ENCODE measurements at regions not wholly inside any gene's neighbourhood (a gene's known extent, or its start where the extent isn't known, plus 50 kb on each side); places are given as distances from the start of the nearest gene placed in this dataset.

- Mint-ChIP-seq H3K4me1 (ENCODE audit: low read depth) (no peaks in the 10 kb centered on the region), H3K27ac (no peak overlapping the region)
Observed at GRCh38 chr11:15748132-15748531, 608.2 kb downstream of the SOX6 start.

GRCh38 chr11:15748741-15749140 lies 607.6 kb downstream of the SOX6 start:
- H3K27ac Mint-ChIP-seq: no peak overlapping the region
- no peaks in the 10 kb centered on the region for H3K36me3 Mint-ChIP-seq (ENCODE audit: low read depth)
- H3K9me3 Mint-ChIP-seq: no peaks in the 10 kb centered on the region
- H3K4me3 Mint-ChIP-seq: no peak overlapping the region
- no peak for DNase-seq (ENCODE audit: low spot score)
- no peaks in the 10 kb centered on the region for H3K4me1 Mint-ChIP-seq (ENCODE audit: low read depth)
- H3K27me3 Mint-ChIP-seq (ENCODE audit: low read depth): no peaks in the 10 kb centered on the region

More at GRCh38 chr11:15748132-15748531, 608.2 kb downstream of the SOX6 start:
- Mint-ChIP-seq H3K27me3 (ENCODE audit: low read depth) (no peaks in the 10 kb centered on the region), H3K4me3 (no peak overlapping the region), H3K9me3 (no peaks in the 10 kb centered on the region), H3K36me3 (ENCODE audit: low read depth) (no peaks in the 10 kb centered on the region)
- DNase-seq (ENCODE audit: low spot score): no peak

- H3K4me1 Mint-ChIP-seq (ENCODE audit: low read depth): no peaks in the 10 kb centered on the region
- no peak for DNase-seq (ENCODE audit: low spot score)
- H3K4me3 Mint-ChIP-seq: no peak overlapping the region
- H3K9me3 Mint-ChIP-seq: peaks cover 10% of the 10 kb centered on the region
- no peaks in the 10 kb centered on the region for H3K27me3 Mint-ChIP-seq (ENCODE audit: low read depth)
- no peak overlapping the region for H3K27ac Mint-ChIP-seq
- H3K36me3 Mint-ChIP-seq (ENCODE audit: low read depth): no peaks in the 10 kb centered on the region
Observed at GRCh38 chr11:15750535-15751308, 605.6 kb downstream of the SOX6 start.

GRCh38 chr11:15754221-15754620 lies 602.1 kb downstream of the SOX6 start:
- Mint-ChIP-seq H3K27ac (no peak overlapping the region), H3K36me3 (ENCODE audit: low read depth) (no peaks in the 10 kb centered on the region), H3K9me3 (peaks cover 10% of the 10 kb centered on the region), H3K4me3 (no peak overlapping the region), H3K27me3 (ENCODE audit: low read depth) (no peaks in the 10 kb centered on the region), H3K4me1 (ENCODE audit: low read depth) (no peaks in the 10 kb centered on the region)
- no peak for DNase-seq (ENCODE audit: low spot score)

- Mint-ChIP-seq H3K4me3 (no peak overlapping the region), H3K4me1 (ENCODE audit: low read depth) (no peaks in the 10 kb centered on the region), H3K9me3 (peaks cover 10% of the 10 kb centered on the region), H3K27me3 (ENCODE audit: low read depth) (no peaks in the 10 kb centered on the region), H3K27ac (no peak overlapping the region), H3K36me3 (ENCODE audit: low read depth) (no peaks in the 10 kb centered on the region)
- no peak for DNase-seq (ENCODE audit: low spot score)
Observed at GRCh38 chr11:15757048-15757698, 599.2 kb downstream of the SOX6 start.

- Mint-ChIP-seq H3K27me3 (ENCODE audit: low read depth) (no peaks in the 10 kb centered on the region), H3K9me3 (peaks cover 9% of the 10 kb centered on the region), H3K4me1 (ENCODE audit: low read depth) (no peaks in the 10 kb centered on the region), H3K27ac (no peak overlapping the region), H3K4me3 (no peak overlapping the region), H3K36me3 (ENCODE audit: low read depth) (no peaks in the 10 kb centered on the region)
- no peak for DNase-seq (ENCODE audit: low spot score)
Observed at GRCh38 chr11:15758857-15759465, 597.4 kb downstream of the SOX6 start.

- no peaks in the 10 kb centered on the region for H3K36me3 Mint-ChIP-seq (ENCODE audit: low read depth)
- DNase-seq (ENCODE audit: low spot score): no peak
- no peaks in the 10 kb centered on the region for H3K9me3 Mint-ChIP-seq
- no peak overlapping the region for H3K27ac Mint-ChIP-seq
- H3K4me1 Mint-ChIP-seq (ENCODE audit: low read depth): no peaks in the 10 kb centered on the region
- H3K4me3 Mint-ChIP-seq: no peak overlapping the region
- no peaks in the 10 kb centered on the region for H3K27me3 Mint-ChIP-seq (ENCODE audit: low read depth)
Observed at GRCh38 chr11:15761235-15761634, 595.1 kb downstream of the SOX6 start.

- H3K36me3 Mint-ChIP-seq (ENCODE audit: low read depth): no peaks in the 10 kb centered on the region
- DNase-seq (ENCODE audit: low spot score): no peak
- H3K4me1 Mint-ChIP-seq (ENCODE audit: low read depth): no peaks in the 10 kb centered on the region
- H3K9me3 Mint-ChIP-seq: no peaks in the 10 kb centered on the region
- H3K27me3 Mint-ChIP-seq (ENCODE audit: low read depth): no peaks in the 10 kb centered on the region
- H3K4me3 Mint-ChIP-seq: no peak overlapping the region
- H3K27ac Mint-ChIP-seq: no peak overlapping the region
Observed at GRCh38 chr11:15764326-15764725, 592.0 kb downstream of the SOX6 start.

GRCh38 chr11:15764948-15765347 lies 591.4 kb downstream of the SOX6 start:
- Mint-ChIP-seq H3K27me3 (ENCODE audit: low read depth) (no peaks in the 10 kb centered on the region), H3K4me1 (ENCODE audit: low read depth) (no peaks in the 10 kb centered on the region), H3K4me3 (no peak overlapping the region), H3K9me3 (no peaks in the 10 kb centered on the region), H3K36me3 (ENCODE audit: low read depth) (no peaks in the 10 kb centered on the region), H3K27ac (no peak overlapping the region)
- DNase-seq (ENCODE audit: low spot score): no peak

GRCh38 chr11:15765530-15765929 lies 590.8 kb downstream of the SOX6 start:
- no peak for DNase-seq (ENCODE audit: low spot score)
- Mint-ChIP-seq H3K4me1 (ENCODE audit: low read depth) (no peaks in the 10 kb centered on the region), H3K27ac (no peak overlapping the region), H3K4me3 (no peak overlapping the region), H3K9me3 (no peaks in the 10 kb centered on the region), H3K27me3 (ENCODE audit: low read depth) (no peaks in the 10 kb centered on the region), H3K36me3 (ENCODE audit: low read depth) (no peaks in the 10 kb centered on the region)

GRCh38 chr11:15768321-15768720 lies 588.0 kb downstream of the SOX6 start:
- Mint-ChIP-seq H3K27me3 (ENCODE audit: low read depth) (no peaks in the 10 kb centered on the region), H3K4me3 (no peak overlapping the region), H3K27ac (no peak overlapping the region), H3K4me1 (ENCODE audit: low read depth) (no peaks in the 10 kb centered on the region), H3K9me3 (no peaks in the 10 kb centered on the region), H3K36me3 (ENCODE audit: low read depth) (no peaks in the 10 kb centered on the region)
- DNase-seq (ENCODE audit: low spot score): no peak

GRCh38 chr11:15769203-15769602 lies 587.1 kb downstream of the SOX6 start:
- Mint-ChIP-seq H3K4me1 (ENCODE audit: low read depth) (no peaks in the 10 kb centered on the region), H3K36me3 (ENCODE audit: low read depth) (no peaks in the 10 kb centered on the region), H3K4me3 (no peak overlapping the region), H3K27ac (no peak overlapping the region), H3K27me3 (ENCODE audit: low read depth) (no peaks in the 10 kb centered on the region), H3K9me3 (no peaks in the 10 kb centered on the region)
- DNase-seq (ENCODE audit: low spot score): no peak

- H3K9me3 Mint-ChIP-seq: no peaks in the 10 kb centered on the region
- no peaks in the 10 kb centered on the region for H3K27me3 Mint-ChIP-seq (ENCODE audit: low read depth)
- H3K27ac Mint-ChIP-seq: no peak overlapping the region
- no peak overlapping the region for H3K4me3 Mint-ChIP-seq
- DNase-seq (ENCODE audit: low spot score): no peak
- no peaks in the 10 kb centered on the region for H3K4me1 Mint-ChIP-seq (ENCODE audit: low read depth)
- H3K36me3 Mint-ChIP-seq (ENCODE audit: low read depth): no peaks in the 10 kb centered on the region
Observed at GRCh38 chr11:15770798-15771414, 585.4 kb downstream of the SOX6 start.

- H3K27ac Mint-ChIP-seq: no peak overlapping the region
- H3K9me3 Mint-ChIP-seq: no peaks in the 10 kb centered on the region
- no peak for DNase-seq (ENCODE audit: low spot score)
- no peak overlapping the region for H3K4me3 Mint-ChIP-seq
- no peaks in the 10 kb centered on the region for H3K36me3 Mint-ChIP-seq (ENCODE audit: low read depth)
- no peaks in the 10 kb centered on the region for H3K4me1 Mint-ChIP-seq (ENCODE audit: low read depth)
- H3K27me3 Mint-ChIP-seq (ENCODE audit: low read depth): no peaks in the 10 kb centered on the region
Observed at GRCh38 chr11:15772547-15772946, 583.8 kb downstream of the SOX6 start.
